ENCODE measurements at regions not wholly inside any gene's neighbourhood (a gene's known extent, or its start where the extent isn't known, plus 50 kb on each side); places are given as distances from the start of the nearest gene placed in this dataset.

- TF ChIP-seq, protein P1, sequence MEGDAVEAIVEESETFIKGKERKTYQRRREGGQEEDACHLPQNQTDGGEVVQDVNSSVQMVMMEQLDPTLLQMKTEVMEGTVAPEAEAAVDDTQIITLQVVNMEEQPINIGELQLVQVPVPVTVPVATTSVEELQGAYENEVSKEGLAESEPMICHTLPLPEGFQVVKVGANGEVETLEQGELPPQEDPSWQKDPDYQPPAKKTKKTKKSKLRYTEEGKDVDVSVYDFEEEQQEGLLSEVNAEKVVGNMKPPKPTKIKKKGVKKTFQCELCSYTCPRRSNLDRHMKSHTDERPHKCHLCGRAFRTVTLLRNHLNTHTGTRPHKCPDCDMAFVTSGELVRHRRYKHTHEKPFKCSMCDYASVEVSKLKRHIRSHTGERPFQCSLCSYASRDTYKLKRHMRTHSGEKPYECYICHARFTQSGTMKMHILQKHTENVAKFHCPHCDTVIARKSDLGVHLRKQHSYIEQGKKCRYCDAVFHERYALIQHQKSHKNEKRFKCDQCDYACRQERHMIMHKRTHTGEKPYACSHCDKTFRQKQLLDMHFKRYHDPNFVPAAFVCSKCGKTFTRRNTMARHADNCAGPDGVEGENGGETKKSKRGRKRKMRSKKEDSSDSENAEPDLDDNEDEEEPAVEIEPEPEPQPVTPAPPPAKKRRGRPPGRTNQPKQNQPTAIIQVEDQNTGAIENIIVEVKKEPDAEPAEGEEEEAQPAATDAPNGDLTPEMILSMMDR (IDR thresholded peaks at IDR 0.05), result no peak
- TF ChIP-seq POLR2AphosphoS5 (IDR thresholded peaks at IDR 0.05) (no peak), POLR2A (IDR thresholded peaks at IDR 0.05) (no peak)
Measured at GRCh38 chr6:21295506-21296240, 297.9 kb upstream of the SOX4 start.
